Activated naive CD8-positive, alpha-beta T cell treated with anti-CD3 and anti-CD28 coated beads, Interleukin-2, amount 50 U/mL, for 24 hours (primary cell): ENCODE measurements at regions not wholly inside any gene's neighbourhood (a gene's known extent, or its start where the extent isn't known, plus 50 kb on each side); places are given as distances from the start of the nearest gene placed in this dataset.
"Not testable (repeated sequence)": the region's sequence is repeated elsewhere in the genome, so short reads cannot be mapped to it uniquely, and the experiment has no call there.

Experiments used
- ATAC-seq: fragments of 150-1000 bp; cut with Tn5 transposase; one replicate; pipeline ENCODE4 v1.10.0; 2021
- DNase-seq: peaks from one replicate; pipeline ENCODE4 v3.0.0; 2021
- H3K27ac Mint-ChIP-seq: one replicate; pipeline ENCODE4 v1.8.0; 2021; ENCODE audit warnings: mild to moderate bottlenecking, mixed read lengths
- H3K27me3 Mint-ChIP-seq: one replicate; pipeline ENCODE4 v1.8.0; 2021; ENCODE audit warnings: mixed read lengths
- H3K36me3 Mint-ChIP-seq: one replicate; pipeline ENCODE4 v1.8.0; 2021; ENCODE audit warnings: low read depth, mixed read lengths
- H3K4me1 Mint-ChIP-seq: one replicate; pipeline ENCODE4 v1.8.0; 2021; ENCODE audit warnings: mixed read lengths
- H3K4me3 Mint-ChIP-seq: one replicate; pipeline ENCODE4 v1.8.0; 2021; ENCODE audit warnings: mild to moderate bottlenecking, moderate library complexity, mixed read lengths
- H3K9me3 Mint-ChIP-seq: one replicate; pipeline ENCODE4 v1.8.0; 2021; ENCODE audit warnings: mixed read lengths

DNA sequence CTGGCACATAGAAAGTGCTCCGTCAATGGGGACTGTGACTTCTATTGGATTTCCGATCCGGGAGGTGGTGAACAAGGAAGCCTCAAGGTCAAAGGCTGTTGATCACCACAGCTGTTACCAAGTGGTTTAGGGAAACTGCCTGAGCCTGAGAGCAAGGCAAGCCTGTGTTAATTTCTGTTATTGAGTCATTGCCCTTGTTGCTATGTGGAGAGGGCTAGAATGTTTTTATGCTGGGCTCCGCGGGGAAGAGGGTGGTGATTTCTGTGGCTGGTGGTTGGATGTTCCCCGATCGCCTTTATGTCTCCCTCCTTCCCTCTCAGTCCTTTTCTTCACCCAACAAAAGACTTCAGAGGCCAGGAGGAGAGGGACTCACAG, 108.5 kb upstream of the ALX4 start:
- ATAC-seq: no peak
- Mint-ChIP-seq H3K27me3 (peaks cover 15% of the 10 kb centered on the region), H3K4me1 (no peaks in the 10 kb centered on the region), H3K27ac (no peak overlapping the region), H3K36me3 (no peaks in the 10 kb centered on the region), H3K4me3 (no peak overlapping the region), H3K9me3 (no peaks in the 10 kb centered on the region)
- no peak for DNase-seq

GRCh38 chr11:44421090-44421675, 111.2 kb upstream of the ALX4 start:
- ATAC-seq (no peak), DNase-seq (no peak)
- no peaks in the 10 kb centered on the region for H3K36me3 Mint-ChIP-seq
- H3K27ac Mint-ChIP-seq: no peak overlapping the region
- no peaks in the 10 kb centered on the region for H3K9me3 Mint-ChIP-seq
- H3K27me3 Mint-ChIP-seq: peaks cover 23% of the 10 kb centered on the region
- no peak overlapping the region for H3K4me3 Mint-ChIP-seq
- no peaks in the 10 kb centered on the region for H3K4me1 Mint-ChIP-seq

DNA sequence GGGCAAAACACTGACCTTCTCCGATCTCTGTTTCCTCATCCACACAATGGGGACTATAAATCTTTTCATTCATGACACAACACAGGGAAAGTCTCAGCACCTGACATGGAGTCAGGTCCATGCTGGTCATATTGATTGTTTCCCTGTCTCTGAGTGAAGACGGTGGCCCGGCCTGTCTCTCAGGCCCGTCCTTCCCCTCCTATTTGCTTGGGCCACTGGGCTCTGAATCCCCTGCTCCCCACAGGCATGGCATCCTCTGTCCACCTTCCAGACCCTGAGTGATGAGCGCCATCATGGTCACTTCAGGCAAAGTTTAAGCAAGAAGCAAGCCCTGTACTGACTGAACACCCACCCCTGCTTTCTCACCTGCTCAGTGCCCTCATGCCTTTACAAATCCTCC, 113.3 kb upstream of the ALX4 start:
- no peaks in the 10 kb centered on the region for H3K9me3 Mint-ChIP-seq
- no peak overlapping the region for H3K4me3 Mint-ChIP-seq
- H3K27me3 Mint-ChIP-seq: peaks cover 25% of the 10 kb centered on the region
- DNase-seq: no peak
- no peak for ATAC-seq
- no peaks in the 10 kb centered on the region for H3K4me1 Mint-ChIP-seq
- H3K27ac Mint-ChIP-seq: no peak overlapping the region
- no peaks in the 10 kb centered on the region for H3K36me3 Mint-ChIP-seq

DNA sequence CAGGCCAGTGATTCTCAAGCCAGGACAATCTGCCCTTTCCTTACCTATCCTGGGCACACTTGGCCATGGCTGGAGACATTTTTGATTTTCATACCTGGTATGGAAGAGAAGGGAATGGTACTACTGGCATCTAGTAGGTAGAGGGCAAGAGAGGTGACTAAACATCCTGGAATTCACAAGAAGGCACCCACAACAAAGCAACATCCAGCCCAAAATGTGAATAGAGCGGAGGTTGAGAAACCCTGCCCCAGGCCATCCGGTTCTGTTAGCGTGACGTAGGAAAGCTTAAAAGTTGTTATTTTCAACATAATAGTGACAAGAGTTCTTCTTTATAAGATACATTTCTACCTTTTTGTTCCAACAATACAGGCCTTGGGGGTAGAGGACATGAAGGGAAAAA, 114.9 kb upstream of the ALX4 start:
- Mint-ChIP-seq H3K9me3 (no peaks in the 10 kb centered on the region), H3K4me1 (no peaks in the 10 kb centered on the region), H3K36me3 (no peaks in the 10 kb centered on the region), H3K27me3 (peaks cover 25% of the 10 kb centered on the region), H3K4me3 (no peak overlapping the region), H3K27ac (no peak overlapping the region)
- no peak for DNase-seq
- no peak for ATAC-seq

DNA sequence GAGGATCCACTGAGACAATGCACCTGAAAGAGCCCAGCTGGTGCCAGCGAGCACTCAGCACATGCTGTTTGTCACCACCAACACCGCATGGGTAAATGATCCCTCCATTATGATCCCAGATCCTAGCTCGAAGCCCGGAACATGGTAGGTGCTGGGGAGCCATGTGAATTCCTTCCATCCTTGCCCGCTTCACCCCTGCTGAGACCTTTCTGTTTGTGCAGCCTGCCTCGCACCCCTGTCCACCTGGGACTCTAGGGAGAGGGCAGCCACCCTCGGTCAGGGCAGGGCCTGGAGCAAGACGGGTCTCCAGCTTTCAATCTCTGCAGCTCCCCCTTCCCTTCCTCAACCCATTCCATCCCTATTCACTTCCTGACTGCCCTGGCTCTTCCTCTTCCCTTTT, 116.2 kb upstream of the ALX4 start:
- Mint-ChIP-seq H3K27me3 (peaks cover 27% of the 10 kb centered on the region), H3K27ac (no peak overlapping the region), H3K9me3 (no peaks in the 10 kb centered on the region), H3K4me3 (no peak overlapping the region), H3K4me1 (no peaks in the 10 kb centered on the region), H3K36me3 (no peaks in the 10 kb centered on the region)
- DNase-seq (no peak), ATAC-seq (no peak)

- Mint-ChIP-seq H3K27ac (no peak overlapping the region), H3K4me3 (no peak overlapping the region), H3K9me3 (no peaks in the 10 kb centered on the region), H3K4me1 (no peaks in the 10 kb centered on the region), H3K36me3 (no peaks in the 10 kb centered on the region), H3K27me3 (peaks cover 26% of the 10 kb centered on the region)
- DNase-seq (no peak), ATAC-seq (no peak)
Observed at GRCh38 chr11:44426958-44427357, 117.0 kb upstream of the ALX4 start.

GRCh38 chr11:44427432-44427831, 117.5 kb upstream of the ALX4 start:
- DNase-seq (peak; percentile 16), ATAC-seq (no peak)
- no peaks in the 10 kb centered on the region for H3K36me3 Mint-ChIP-seq
- no peak overlapping the region for H3K4me3 Mint-ChIP-seq
- H3K27me3 Mint-ChIP-seq: peaks cover 24% of the 10 kb centered on the region
- H3K9me3 Mint-ChIP-seq: no peaks in the 10 kb centered on the region
- no peaks in the 10 kb centered on the region for H3K4me1 Mint-ChIP-seq
- H3K27ac Mint-ChIP-seq: no peak overlapping the region

GRCh38 chr11:44430140-44430539, 120.2 kb upstream of the ALX4 start:
- ATAC-seq (no peak), DNase-seq (no peak)
- no peak overlapping the region for H3K27ac Mint-ChIP-seq
- H3K4me1 Mint-ChIP-seq: no peaks in the 10 kb centered on the region
- no peaks in the 10 kb centered on the region for H3K9me3 Mint-ChIP-seq
- H3K36me3 Mint-ChIP-seq: no peaks in the 10 kb centered on the region
- H3K4me3 Mint-ChIP-seq: no peak overlapping the region
- peaks cover 26% of the 10 kb centered on the region for H3K27me3 Mint-ChIP-seq

DNA sequence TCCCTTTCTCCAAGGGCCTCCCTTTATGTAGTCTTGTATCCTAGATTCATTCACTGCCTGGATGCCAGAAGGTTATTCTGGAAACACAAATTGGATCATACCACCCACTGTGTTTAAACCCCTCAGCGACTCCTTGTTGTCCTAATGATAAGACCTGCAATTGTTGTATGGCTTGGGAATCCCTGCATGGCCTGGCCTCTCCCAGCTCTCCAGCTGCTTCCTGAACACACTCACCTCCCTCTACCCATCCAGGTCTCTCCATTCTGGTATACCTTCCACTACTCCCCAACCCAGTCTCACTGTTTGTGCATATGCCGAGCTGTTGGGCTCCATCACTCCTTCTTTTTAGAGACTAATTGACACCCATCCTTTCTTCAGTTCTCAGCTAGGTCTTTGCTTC, 124.3 kb upstream of the ALX4 start:
- H3K9me3 Mint-ChIP-seq: no peaks in the 10 kb centered on the region
- H3K27me3 Mint-ChIP-seq: peaks cover 19% of the 10 kb centered on the region
- no peak overlapping the region for H3K4me3 Mint-ChIP-seq
- H3K27ac Mint-ChIP-seq: no peak overlapping the region
- ATAC-seq (no peak), DNase-seq (no peak)
- H3K4me1 Mint-ChIP-seq: no peaks in the 10 kb centered on the region
- no peaks in the 10 kb centered on the region for H3K36me3 Mint-ChIP-seq

DNA sequence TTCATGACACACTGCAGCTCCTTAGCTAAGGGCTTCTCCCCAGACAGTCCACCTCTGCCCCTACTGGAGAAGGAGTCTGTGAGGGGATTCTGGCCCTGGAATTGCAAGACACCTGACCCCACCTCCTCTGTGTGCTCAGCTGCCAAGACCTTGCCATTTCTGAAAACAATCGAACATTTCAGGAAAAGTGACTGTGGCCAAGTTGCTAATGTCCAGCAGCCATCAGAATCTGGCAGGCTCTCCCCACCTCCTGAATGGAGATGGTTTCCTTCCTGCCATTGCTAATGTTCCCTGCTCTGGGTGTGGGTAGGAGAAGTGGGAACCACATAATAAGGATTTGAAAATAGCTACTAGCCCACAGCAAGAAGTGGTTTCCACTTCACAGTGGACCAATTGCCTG, 127.2 kb upstream of the ALX4 start:
- Mint-ChIP-seq H3K4me1 (no peaks in the 10 kb centered on the region), H3K4me3 (no peak overlapping the region), H3K36me3 (no peaks in the 10 kb centered on the region), H3K27me3 (peaks cover 31% of the 10 kb centered on the region), H3K9me3 (peaks cover under 1% of the 10 kb centered on the region), H3K27ac (no peak overlapping the region)
- no peak for ATAC-seq
- DNase-seq: no peak

DNA sequence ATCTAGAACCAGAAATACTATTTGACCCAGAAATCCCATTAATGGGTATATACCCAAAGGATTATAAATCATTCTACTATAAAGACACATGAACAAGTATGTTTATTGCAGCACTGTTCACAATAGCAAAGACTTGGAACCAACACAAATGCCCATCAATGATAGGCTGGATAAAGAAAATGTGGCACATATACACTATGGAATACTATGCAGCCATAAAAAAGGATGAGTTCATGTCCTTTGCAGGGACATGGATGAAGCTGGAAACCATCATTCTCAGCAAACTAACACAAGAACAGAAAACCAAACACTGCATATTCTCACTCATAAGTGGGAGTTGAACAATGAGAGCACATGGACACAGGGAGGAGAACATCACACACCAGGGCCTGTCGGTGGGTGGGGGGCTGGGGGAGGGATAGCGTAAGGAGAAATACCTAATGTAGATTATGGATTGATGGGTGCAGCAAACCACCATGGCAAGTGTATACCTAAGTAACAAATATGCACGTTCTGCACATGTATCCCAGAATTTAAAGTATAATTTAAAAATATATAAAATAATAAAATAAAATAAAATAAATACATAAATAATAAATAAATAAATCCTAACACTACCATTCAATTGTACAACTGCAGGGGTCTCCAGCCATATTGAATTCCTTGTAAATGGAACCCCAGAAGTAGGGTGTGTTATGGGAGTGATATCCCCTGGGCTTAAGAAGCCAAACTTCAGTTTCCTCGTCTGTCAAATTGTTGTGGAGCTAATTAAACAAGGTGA, 122.4 kb upstream of the CD82 start:
- not testable (repeated sequence) for H3K4me3 Mint-ChIP-seq

GRCh38 chr11:44443836-44444769, 121.4 kb upstream of the CD82 start:
- Mint-ChIP-seq H3K27ac (no peak overlapping the region), H3K4me1 (no peaks in the 10 kb centered on the region), H3K4me3 (no peak overlapping the region), H3K27me3 (peaks cover 18% of the 10 kb centered on the region), H3K9me3 (peaks cover 9% of the 10 kb centered on the region), H3K36me3 (peaks cover 1% of the 10 kb centered on the region)
- ATAC-seq (no peak), DNase-seq (no peak)

More for the DNA sequence above, 122.4 kb upstream of the CD82 start:
- peaks cover 20% of the 10 kb centered on the region for H3K27me3 Mint-ChIP-seq
- H3K27ac Mint-ChIP-seq, ATAC-seq, H3K4me1 Mint-ChIP-seq, DNase-seq, H3K9me3 Mint-ChIP-seq, H3K36me3 Mint-ChIP-seq: not testable (repeated sequence)

- ATAC-seq (no peak), DNase-seq (no peak)
- Mint-ChIP-seq H3K4me3 (no peak overlapping the region), H3K27me3 (peaks cover 10% of the 10 kb centered on the region), H3K4me1 (no peaks in the 10 kb centered on the region), H3K27ac (no peak overlapping the region), H3K36me3 (peaks cover 1% of the 10 kb centered on the region), H3K9me3 (peaks cover 9% of the 10 kb centered on the region)
Observed at GRCh38 chr11:44444770-44445321, 120.6 kb upstream of the CD82 start.

DNA sequence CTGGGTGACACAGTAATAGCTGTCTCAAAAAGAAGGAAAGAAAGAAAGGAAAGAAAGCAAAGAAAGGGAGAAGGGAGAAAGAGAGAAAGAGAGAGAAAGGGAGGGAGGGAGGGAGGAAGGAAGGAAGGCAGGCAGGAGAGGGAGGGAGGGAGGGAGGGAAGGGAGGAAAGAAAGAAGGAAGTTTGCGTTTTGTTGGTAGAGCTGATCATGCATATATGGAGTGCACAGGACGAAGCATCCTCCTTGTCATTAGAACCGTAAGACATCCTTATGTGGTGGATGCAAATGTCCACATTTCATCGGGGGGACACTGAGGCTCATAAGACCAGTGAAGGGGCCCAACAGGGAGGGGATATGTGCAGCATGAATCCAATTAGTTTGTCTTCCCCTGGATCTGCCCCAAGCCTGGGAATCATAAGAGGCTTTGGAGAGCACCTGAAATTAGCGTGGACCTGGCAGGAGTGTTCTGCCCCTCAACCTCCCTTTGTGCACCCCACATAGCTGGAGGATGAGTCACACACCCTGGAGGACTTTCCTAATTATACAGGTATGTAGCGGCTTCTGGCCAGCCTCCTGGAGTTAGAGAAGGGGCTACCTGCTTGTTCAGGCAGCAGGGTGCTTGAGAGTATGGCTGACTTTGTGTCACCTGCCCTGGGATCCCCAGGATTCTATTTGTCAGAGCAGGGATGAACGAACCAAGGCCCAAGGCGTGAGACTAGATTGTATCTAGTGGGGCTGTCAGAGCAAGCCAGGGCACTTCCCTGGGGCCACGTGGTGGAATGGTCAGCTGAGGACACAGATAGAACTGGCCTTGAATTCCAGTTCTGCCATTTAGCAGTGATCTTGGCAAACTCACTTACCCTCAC, 119.7 kb upstream of the CD82 start:
- Mint-ChIP-seq H3K4me1 (no peaks in the 10 kb centered on the region), H3K9me3 (peaks cover 9% of the 10 kb centered on the region), H3K27ac (no peak overlapping the region), H3K36me3 (peaks cover 1% of the 10 kb centered on the region), H3K4me3 (no peak overlapping the region), H3K27me3 (peaks cover 3% of the 10 kb centered on the region)
- DNase-seq (no peak), ATAC-seq (no peak)
